ENCODE measurements at regions not wholly inside any gene's neighbourhood (a gene's known extent, or its start where the extent isn't known, plus 50 kb on each side); places are given as distances from the start of the nearest gene placed in this dataset.

DNA sequence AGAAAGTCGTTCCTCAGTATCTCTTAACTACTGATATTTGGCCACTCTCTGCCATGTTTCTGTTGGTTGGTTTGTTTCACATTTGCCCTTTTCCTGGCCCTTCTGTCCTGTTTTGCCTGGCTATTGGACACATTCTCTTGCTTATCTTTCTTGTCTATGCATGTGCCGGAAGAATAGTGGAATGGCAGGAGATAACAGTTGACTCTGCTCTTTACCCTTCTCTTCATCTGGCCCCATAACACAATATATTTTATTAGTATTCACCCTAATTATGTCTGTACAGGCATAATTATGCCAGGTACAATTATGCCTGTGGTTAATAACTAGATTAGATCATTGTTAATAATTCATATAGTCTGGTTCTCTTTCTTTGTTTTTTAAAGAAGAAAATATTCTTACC, 243.5 kb upstream of the LMO3 start:
- Histone ChIP-seq H3K4me1 (ENCODE audit: insufficient read depth, low read length, poor library complexity, severe bottlenecking) (no peaks in the 10 kb centered on the region), H4K20me1 (ENCODE audit: insufficient read depth, low read length, poor library complexity, severe bottlenecking) (no peaks in the 10 kb centered on the region), H3F3A (ENCODE audit: low read depth) (no peaks in the 10 kb centered on the region), H3K9me2 (replicated peaks; ENCODE audit: low read depth, low read length) (no peaks in the 10 kb centered on the region), H3K9me3 (ENCODE audit: insufficient read depth, low read depth, low read length) (0 out of 2 replicates have a peak, but pooled peaks cover 3% of the 10 kb centered on the region), H2AFZ (ENCODE audit: low read length) (no peak overlapping the region), H3K4me2 (ENCODE audit: low read depth, low read length, poor library complexity, severe bottlenecking) (no peak overlapping the region), H3K4me3 (ENCODE audit: low read length, poor library complexity, severe bottlenecking) (no peak overlapping the region), H3K36me3 (ENCODE audit: insufficient read depth, low read length) (no peaks in the 10 kb centered on the region), H3K27me3 (ENCODE audit: insufficient read depth, low read length, poor library complexity, severe bottlenecking) (no peaks in the 10 kb centered on the region), H3K79me2 (ENCODE audit: insufficient read depth, low read length) (no peaks in the 10 kb centered on the region), H3K9ac (ENCODE audit: low read depth, low read length, poor library complexity, severe bottlenecking) (no peak overlapping the region)
- TF ChIP-seq CTCF (conservative IDR thresholded peaks at IDR 0.05; ENCODE audit: low read length) (no peak), EZH2phosphoT487 (IDR thresholded peaks at IDR 0.05; ENCODE audit: borderline replicate concordance) (no peak)

GRCh38 chr12:16844875-16845274, 238.9 kb upstream of the LMO3 start:
- TF ChIP-seq EZH2phosphoT487 (IDR thresholded peaks at IDR 0.05; ENCODE audit: borderline replicate concordance) (no peak), CTCF (conservative IDR thresholded peaks at IDR 0.05; ENCODE audit: low read length) (no peak)
- H2AFZ ChIP-seq (ENCODE audit: low read length): no peak overlapping the region
- H3K9me2 ChIP-seq (replicated peaks; ENCODE audit: low read depth, low read length): no peaks in the 10 kb centered on the region
- H4K20me1 ChIP-seq (ENCODE audit: insufficient read depth, low read length, poor library complexity, severe bottlenecking): no peaks in the 10 kb centered on the region
- H3K9me3 ChIP-seq (ENCODE audit: insufficient read depth, low read depth, low read length): 0 out of 2 replicates have a peak, but pooled peaks cover 3% of the 10 kb centered on the region
- H3K36me3 ChIP-seq (ENCODE audit: insufficient read depth, low read length): no peaks in the 10 kb centered on the region
- H3K4me2 ChIP-seq (ENCODE audit: low read depth, low read length, poor library complexity, severe bottlenecking): no peak overlapping the region
- H3K4me3 ChIP-seq (ENCODE audit: low read length, poor library complexity, severe bottlenecking): no peak overlapping the region
- H3K4me1 ChIP-seq (ENCODE audit: insufficient read depth, low read length, poor library complexity, severe bottlenecking): no peaks in the 10 kb centered on the region
- no peaks in the 10 kb centered on the region for H3F3A ChIP-seq (ENCODE audit: low read depth)
- H3K9ac ChIP-seq (ENCODE audit: low read depth, low read length, poor library complexity, severe bottlenecking): no peak overlapping the region
- no peaks in the 10 kb centered on the region for H3K79me2 ChIP-seq (ENCODE audit: insufficient read depth, low read length)
- H3K27me3 ChIP-seq (ENCODE audit: insufficient read depth, low read length, poor library complexity, severe bottlenecking): no peaks in the 10 kb centered on the region

DNA sequence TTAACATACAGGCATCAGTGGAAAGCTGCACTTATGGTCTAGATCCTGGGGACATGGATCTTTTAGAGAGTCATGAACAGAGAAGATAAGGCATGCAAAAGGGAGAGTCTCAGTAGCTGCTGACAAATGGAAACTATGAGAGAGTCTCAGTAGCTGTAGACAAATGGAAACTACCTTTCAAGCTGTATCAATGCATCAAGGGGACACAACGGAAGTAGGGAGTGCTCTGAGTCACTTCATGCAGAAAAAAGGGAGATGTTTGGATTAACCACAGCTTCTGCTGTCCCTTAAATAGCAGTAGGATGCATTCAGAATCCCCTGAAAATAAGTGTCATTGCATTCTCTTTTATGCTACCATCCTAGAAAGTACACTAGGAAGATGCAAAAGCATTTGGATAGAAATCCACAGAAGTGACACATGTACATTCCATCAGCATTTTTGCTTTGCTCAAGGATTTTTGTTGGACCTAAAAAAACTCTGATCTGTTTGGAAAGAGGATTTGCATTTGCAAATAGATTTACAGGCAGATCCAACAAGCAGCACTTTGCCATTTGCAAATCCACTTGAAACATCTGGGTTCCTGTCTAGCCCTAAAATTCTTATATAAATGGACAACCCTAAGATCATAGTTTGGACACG, 227.5 kb upstream of the LMO3 start:
- no peak for TF ChIP-seq EZH2phosphoT487 (IDR thresholded peaks at IDR 0.05; ENCODE audit: borderline replicate concordance)
- Histone ChIP-seq H4K20me1 (ENCODE audit: insufficient read depth, low read length, poor library complexity, severe bottlenecking) (no peaks in the 10 kb centered on the region), H3F3A (ENCODE audit: low read depth) (no peaks in the 10 kb centered on the region), H3K4me1 (ENCODE audit: insufficient read depth, low read length, poor library complexity, severe bottlenecking) (no peaks in the 10 kb centered on the region), H3K27me3 (ENCODE audit: insufficient read depth, low read length, poor library complexity, severe bottlenecking) (no peaks in the 10 kb centered on the region), H3K9me3 (ENCODE audit: insufficient read depth, low read depth, low read length) (no peaks in the 10 kb centered on the region), H2AFZ (ENCODE audit: low read length) (no peak overlapping the region), H3K9me2 (replicated peaks; ENCODE audit: low read depth, low read length) (no peaks in the 10 kb centered on the region), H3K4me3 (ENCODE audit: low read length, poor library complexity, severe bottlenecking) (no peak overlapping the region), H3K9ac (ENCODE audit: low read depth, low read length, poor library complexity, severe bottlenecking) (no peak overlapping the region), H3K79me2 (ENCODE audit: insufficient read depth, low read length) (no peaks in the 10 kb centered on the region), H3K4me2 (ENCODE audit: low read depth, low read length, poor library complexity, severe bottlenecking) (no peak overlapping the region), H3K36me3 (ENCODE audit: insufficient read depth, low read length) (no peaks in the 10 kb centered on the region)

DNA sequence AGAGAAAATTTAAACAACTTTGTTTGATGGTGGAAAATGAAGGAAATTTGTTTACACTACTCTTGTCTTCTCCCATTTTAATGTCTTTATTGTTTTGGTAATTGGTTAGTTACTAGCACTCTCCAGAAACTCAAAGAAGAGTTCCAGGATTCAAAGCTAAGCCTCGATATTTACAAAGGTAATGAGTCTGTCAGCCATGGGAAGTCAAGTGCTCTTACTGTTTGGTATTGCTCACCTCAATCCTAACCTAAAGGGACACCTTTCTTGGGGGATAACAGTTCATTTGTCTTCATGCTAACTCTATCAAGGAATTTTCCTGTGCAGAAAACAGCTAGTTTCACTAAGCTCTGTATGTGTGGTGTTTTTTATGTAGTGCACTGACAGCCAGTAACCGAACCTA, 222.9 kb upstream of the LMO3 start:
- H3K36me3 ChIP-seq (ENCODE audit: insufficient read depth, low read length): no peaks in the 10 kb centered on the region
- H3K4me3 ChIP-seq (ENCODE audit: low read length, poor library complexity, severe bottlenecking): no peak overlapping the region
- H3K79me2 ChIP-seq (ENCODE audit: insufficient read depth, low read length): no peaks in the 10 kb centered on the region
- H2AFZ ChIP-seq (ENCODE audit: low read length): no peak overlapping the region
- H3K9ac ChIP-seq (ENCODE audit: low read depth, low read length, poor library complexity, severe bottlenecking): no peak overlapping the region
- TF ChIP-seq EZH2phosphoT487 (IDR thresholded peaks at IDR 0.05; ENCODE audit: borderline replicate concordance): no peak
- no peak for TF ChIP-seq CTCF (conservative IDR thresholded peaks at IDR 0.05; ENCODE audit: low read length)
- H3K9me2 ChIP-seq (replicated peaks; ENCODE audit: low read depth, low read length): no peaks in the 10 kb centered on the region
- no peak overlapping the region for H3K4me2 ChIP-seq (ENCODE audit: low read depth, low read length, poor library complexity, severe bottlenecking)
- H3F3A ChIP-seq (ENCODE audit: low read depth): no peaks in the 10 kb centered on the region
- H3K9me3 ChIP-seq (ENCODE audit: insufficient read depth, low read depth, low read length): no peaks in the 10 kb centered on the region
- no peaks in the 10 kb centered on the region for H3K27me3 ChIP-seq (ENCODE audit: insufficient read depth, low read length, poor library complexity, severe bottlenecking)
- no peaks in the 10 kb centered on the region for H4K20me1 ChIP-seq (ENCODE audit: insufficient read depth, low read length, poor library complexity, severe bottlenecking)
- no peaks in the 10 kb centered on the region for H3K4me1 ChIP-seq (ENCODE audit: insufficient read depth, low read length, poor library complexity, severe bottlenecking)
